HG03432 (cell line): ENCODE measurements at regions not wholly inside any gene's neighbourhood (a gene's known extent, or its start where the extent isn't known, plus 50 kb on each side); places are given as distances from the start of the nearest gene placed in this dataset.

ENCODE experiments used
- ATAC-seq: cut with Tn5 transposase; IDR thresholded peaks from one replicate; pipeline ENCODE4 v1.9.1; 2021; ENCODE audit warnings: mild to moderate bottlenecking, moderate library complexity; ENCODE audit not compliant: unreplicated experiment

DNA sequence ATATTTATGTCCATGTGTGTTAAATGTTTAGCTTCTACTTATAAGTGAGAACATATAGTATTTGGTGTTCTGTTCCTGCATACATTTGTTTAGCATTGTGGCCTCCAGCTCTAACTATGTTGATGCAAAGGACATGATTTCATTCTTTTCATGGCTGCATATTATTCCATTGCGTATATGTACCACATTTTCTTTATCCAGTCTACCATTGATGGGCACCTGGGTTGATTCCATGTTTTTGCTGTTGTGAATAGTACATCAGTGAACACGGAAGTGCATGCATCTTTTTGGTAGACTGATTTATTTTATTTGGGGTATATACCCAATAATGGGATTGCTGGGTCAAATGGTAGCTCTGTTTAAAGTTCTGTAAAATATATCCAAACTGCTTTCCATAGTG, 359.0 kb downstream of the SLCO4C1 start:
- no peak for ATAC-seq

DNA sequence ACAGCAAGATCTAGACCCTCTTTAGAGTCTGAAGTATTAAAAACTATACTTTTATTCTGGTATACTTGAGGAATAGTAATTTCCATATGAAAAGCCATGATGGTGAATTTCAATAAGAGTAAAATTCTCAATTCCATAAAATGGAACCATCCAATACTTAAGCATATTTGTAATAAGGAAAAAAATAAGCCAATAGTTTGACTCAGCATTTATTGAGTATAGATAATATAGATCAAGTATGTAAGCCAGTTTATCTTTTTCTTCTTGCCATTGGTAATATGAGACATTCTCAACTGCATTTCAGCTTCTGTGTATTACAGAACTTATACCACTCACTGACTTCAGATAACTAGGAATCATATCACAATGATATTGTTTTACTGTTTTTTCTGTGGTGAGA, 361.0 kb downstream of the SLCO4C1 start:
- no peak for ATAC-seq

DNA sequence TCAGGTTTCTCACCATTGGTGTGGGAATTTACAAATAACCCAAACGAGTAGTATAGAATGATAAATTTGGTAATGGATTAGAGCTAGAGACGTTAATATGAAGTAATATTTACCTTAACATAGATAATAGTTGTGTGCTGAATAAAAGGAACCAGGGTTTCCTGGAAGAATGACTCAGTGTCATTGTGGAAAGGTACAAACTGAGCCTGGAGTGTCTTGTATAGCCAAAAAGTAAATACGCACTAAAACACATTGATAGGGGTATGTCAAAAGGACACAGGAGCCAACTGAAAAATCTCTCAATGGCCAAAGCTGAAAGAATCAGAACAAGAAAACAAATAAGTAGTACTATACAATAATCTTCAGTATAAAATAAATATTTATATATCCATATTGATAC, 363.5 kb downstream of the SLCO4C1 start:
- ATAC-seq: no peak

DNA sequence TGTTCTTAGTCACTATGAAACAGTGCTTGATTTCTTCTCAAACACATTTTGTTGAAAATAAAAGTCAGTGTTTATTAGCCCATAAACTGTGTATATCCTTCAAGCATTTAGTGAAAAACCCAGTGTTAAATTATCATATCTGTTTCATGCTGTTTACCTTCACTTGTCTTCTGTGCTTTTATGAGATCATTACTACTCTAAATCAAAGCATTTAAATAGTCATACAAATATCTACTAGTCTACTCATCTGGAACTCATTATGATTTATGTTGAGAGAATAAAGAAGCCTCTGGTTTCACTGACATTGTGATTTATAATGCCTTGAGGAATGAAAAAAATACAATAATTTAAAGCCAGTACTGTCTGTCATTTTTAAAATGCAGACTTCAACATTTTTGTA, 366.5 kb downstream of the SLCO4C1 start:
- ATAC-seq: no peak

DNA sequence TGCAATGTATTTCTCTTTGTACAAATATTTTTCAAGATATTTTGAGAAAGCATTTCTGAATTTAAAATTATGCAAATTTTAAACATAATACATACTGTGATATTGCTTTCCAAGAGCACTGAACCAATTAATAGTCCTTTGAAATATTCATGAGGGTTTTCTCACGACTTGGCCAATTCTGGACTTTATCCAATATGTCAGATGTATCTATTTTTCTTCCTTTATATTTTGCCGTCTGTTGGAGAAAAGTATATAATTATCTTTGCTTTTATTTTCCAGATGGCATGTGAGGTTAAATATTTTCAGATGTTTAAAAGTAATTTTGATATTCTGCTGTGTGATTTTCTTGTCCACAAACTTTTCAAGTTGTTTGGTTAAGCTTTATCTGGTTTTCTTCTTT, 378.9 kb downstream of the SLCO4C1 start:
- no peak for ATAC-seq

DNA sequence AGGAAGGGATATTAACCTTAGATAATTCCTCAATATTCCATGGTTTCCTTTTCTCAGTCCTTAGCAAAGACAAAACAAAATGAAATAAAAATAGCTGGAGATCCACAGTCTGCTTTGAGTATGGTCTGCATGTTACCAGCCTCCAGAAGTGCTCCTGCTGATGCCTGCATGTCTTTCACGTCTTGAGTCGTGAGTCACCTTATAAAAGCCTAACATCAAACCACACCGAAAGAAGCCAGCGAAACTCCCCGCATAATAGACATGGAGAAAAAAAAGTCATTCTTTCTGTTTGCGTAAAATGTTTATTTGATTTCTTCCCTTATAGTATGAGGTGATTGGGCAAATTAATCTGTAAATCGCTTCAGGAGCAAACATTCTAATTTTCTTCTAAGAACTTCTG, 380.5 kb downstream of the SLCO4C1 start:
- ATAC-seq: no peak

DNA sequence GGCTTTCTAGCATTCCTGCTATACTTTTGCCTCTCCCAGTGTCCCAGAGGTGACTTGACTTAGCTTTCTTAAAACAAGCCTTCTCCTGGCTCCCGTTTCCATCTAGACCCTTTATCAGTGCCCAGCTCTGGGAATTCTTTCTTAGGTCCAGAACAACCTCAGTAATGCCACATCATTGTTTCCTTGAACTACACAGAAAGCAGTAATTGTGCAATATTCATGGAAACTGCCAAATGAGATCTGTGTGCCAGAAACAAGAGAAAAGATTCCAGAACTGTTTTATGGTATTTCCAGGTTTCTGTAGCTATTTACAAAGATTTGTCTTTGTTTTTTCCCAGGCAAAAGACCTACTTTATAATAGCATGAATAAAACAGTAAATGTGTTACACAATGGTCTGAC, 391.3 kb downstream of the SLCO4C1 start:
- no peak for ATAC-seq

DNA sequence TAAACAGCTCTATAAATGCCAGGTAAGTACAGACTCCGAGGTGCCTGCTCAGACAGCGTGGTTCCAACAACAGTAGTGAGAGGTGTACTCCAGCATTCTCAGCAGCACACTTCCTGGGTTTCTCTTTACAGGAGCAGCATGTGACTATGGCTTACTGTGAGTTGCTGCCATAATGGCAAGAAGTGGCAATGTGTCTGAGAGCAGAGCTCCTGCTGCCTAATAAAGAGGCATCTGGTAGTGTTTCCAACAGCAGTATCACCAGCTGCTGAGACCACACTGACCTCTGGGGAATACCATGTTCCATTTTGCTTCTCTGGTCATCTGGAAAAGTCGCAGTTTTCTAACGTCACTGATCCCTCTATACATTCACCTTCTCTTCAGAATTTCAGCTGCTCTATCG, 398.2 kb downstream of the SLCO4C1 start:
- peak; percentile 66 for ATAC-seq

DNA sequence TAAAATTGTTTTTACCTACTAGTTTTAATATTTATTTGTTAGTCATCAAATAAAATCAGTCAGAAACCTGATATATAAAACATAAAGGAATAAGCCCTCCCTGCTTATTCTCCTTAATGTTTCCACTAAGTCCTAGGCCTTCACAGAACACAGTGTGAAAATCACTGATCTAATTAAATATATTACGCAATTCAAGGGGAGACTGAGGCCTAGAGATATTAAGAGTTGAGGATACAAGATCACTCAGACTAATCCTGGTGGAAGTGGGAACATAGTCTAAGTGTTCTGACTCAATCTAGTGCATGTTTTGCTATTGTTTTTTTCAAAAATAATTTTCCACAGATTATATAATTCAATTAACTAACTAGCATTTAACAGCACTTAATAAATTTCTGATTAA, 401.1 kb downstream of the SLCO4C1 start:
- ATAC-seq: no peak

DNA sequence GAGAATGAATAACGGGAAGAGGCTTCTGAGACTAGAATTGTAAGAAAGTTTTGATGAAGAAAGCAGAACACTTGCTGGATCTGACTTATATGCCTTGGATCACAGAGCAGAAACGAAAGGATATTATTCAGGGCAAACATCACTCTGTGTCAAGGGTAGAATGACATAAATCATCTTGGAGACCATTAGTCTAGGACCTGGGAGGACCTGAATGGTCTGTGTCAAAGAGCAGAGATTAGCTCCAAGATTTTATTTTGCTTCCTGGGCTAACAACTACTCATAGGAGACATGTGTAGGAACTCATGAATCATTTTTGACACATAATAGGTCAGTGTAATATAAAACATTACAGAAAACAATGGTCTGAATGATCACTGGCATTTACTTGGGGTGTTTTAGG, 417.9 kb downstream of the SLCO4C1 start:
- no peak for ATAC-seq

DNA sequence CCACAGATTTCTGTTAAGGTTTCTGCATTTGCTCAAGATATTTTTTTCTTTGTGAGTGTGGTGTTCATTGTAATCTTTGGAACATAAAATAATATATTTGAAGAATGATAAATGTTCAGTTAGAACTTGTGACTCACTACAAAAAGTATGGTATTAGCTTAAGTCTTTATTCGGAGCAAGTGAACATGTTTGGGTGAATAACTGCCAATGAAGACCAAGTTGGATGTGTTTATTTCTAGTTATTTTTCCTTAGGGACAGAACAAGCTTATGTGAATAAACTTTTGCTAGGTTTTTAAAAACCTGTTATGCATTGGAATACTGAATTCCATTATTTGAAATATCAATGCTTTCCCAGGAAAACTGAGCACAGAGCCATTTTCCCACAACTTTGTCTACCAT, 418.6 kb downstream of the SLCO4C1 start:
- no peak for ATAC-seq

DNA sequence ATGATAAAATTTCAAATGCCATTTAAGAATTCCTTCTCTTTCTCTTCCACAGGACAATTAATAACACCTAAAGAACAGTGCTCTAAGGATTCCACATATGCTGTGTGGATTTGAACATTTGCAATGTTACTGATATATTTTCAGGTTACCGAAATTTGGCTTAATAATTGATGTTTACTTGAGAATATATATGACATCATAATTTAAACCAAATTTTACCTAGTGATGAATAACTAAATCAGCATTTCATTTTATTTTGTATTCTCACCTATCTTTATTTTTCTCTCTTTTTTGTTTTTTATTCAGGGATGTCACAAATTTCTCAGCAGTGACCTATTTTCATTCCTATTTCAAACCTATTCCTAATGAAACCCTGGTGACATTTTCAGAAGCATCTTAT, 429.6 kb downstream of the SLCO4C1 start:
- no peak for ATAC-seq

DNA sequence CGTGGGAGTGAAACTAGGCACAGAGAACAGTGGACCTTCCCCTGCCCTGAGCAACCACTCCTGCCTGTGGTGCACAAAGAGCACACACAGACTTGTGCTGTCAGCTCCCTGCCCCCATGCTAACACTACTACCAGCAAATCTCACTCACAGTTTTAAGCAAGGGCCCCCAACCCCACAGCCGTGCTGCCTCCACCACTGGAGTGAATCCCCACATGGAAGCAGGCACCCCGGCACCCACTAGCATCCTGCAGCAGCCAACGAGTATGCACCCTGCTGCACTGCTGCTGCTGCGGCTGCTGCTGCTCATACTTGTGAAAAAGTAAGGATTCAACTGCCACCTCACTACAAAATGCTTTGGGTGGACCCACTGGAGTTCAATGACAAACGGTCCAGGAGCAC, 435.5 kb downstream of the SLCO4C1 start:
- no peak for ATAC-seq

DNA sequence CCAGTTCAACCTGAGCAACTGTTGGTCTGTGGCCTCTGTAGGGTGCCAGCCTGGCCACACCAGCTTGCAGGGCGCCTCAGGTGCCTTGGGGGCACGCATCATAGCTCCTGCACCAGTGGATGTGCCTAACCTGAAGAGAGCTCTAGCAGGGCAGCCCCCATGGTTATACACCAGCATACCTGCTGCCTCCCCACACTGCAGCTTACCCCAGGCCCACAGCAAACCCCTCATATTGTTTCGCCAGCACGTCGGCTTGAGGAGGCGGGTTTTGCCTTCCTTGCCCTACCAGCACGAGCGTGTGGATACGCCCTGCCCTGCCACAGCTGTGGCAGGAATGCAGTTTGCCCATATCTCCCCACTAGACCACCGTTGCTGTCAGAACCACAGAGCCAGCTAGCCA, 435.9 kb downstream of the SLCO4C1 start:
- no peak for ATAC-seq

DNA sequence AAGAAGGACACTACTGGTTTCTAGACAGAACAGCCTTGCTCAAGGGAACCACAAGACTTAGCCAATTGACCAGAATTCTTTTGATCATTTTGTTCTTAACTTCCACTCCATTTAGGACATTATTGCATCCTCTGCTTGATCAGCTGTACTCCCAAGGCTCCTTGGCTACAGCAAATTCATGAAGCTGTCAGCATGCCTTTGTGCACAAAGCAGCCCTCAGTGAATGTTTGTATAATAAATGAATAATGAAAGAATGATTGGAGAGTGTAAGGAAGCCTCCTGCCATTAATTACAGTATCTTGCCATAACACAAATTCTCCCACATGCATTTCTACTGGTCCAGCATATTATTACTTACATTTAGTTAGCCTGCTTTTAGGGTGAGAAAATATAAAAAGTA, 449.6 kb downstream of the SLCO4C1 start:
- ATAC-seq: no peak

DNA sequence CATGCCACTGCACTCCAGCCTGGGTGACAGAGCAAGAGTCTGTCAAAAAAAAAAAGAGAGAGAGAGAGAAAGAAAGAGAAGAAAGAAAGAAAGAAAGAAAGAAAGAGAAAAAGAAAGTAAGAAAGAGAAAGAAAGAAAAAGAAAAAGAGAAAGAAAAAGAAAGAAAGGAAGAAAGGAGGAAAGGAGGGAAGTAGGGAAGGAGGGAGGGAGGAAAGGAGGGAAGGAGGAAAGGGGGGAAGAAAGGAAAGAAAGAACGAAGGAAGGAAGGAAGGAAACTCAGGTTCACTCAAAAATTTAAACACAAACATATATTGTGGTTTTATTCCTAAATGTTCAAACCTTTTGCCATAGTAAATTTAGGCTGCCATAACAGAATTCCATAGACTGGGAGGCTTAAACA, 453.0 kb downstream of the SLCO4C1 start:
- ATAC-seq: no peak

DNA sequence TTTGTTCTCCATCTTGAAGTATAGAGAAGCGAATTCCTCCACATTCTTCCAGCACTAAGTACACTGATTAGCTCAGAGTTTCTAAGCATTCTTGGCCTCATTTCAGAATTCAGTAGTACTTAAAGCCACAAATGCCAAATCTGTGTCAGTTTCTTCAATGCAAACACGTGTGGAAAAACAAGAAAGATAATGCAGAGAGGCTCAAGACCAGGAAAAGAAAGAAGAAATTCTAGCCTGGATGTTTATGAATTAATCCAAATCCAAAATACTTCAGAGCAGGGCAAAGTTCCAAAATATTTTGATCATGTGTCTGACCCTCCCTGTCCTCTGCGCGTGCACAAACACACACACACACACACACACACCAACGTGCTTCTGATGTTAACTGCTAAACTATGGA, 457.6 kb downstream of the SLCO4C1 start:
- ATAC-seq: no peak

DNA sequence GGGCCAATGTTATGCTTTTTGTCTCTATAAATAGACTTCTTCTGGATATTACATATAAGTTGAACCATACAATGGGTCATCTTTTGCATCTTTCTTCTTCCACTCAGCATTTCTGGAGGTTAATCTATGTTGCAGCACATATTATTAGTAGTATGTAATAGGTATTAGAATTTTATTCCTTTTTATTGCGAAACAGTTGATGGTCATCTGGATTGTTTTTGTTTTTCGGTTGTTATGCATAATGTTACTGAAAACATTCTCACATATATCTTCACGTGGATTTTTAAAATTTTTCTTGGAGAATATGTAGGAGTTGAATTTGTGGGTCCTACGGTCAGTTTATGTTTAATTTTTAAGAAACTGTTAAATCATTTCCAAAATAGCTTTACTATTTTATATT, 466.8 kb downstream of the SLCO4C1 start:
- ATAC-seq: no peak

DNA sequence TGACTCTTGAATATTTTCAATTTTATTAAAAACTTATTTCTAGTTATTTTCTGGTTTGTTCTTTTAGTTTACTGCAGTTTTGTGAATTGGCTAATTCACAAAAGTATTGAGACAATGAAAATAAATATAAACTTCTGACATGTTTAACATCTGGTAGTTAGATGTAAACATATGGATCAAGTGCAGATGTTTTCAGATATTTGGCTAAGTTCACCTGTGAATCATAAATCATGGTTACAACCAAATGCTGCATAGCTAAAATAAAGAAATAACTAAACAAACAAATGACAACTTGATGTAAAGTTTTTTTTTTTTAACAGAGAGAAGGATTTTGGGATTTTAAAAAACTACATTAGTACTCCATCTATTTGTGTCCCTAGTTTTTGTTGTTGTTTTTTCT, 484.6 kb downstream of the SLCO4C1 start:
- no peak for ATAC-seq

DNA sequence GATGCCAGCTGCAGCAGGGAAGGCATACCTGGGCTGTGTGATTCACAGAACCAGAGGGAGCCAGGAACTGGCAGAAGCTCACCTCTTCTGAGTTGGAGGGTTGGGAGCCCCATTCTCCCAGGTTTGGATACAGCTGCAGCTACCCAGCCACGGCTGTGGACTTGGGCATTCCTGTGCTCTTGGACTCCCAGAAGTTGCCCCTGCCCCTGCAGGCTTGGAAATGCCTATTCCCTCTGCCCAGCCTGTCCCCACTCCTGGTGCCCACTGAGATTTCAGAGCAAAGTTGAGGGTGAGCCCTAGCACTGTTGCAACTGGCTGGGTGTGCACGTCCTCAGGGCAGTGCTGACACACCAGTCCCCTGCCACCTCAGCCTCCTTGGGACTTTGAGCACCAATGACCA, 489.7 kb downstream of the SLCO4C1 start:
- no peak for ATAC-seq

DNA sequence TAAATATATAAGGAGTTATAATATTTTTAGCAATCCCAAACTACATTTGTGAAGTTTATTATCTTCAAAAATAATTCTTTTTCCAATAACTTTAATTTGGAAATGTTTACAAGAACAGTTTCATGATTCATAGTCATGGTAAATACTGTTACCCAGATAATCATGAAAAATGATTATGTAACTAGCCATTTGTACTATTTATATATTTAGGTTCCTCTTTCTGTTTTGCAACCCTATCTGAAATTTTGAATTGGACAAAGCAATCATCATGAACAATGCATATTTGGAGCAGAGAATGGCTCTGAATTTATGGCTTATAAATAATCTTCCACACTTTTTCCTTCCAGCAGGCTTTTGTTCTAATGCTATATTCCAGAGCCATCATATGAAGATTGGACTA, 499.7 kb downstream of the SLCO4C1 start:
- ATAC-seq: no peak

DNA sequence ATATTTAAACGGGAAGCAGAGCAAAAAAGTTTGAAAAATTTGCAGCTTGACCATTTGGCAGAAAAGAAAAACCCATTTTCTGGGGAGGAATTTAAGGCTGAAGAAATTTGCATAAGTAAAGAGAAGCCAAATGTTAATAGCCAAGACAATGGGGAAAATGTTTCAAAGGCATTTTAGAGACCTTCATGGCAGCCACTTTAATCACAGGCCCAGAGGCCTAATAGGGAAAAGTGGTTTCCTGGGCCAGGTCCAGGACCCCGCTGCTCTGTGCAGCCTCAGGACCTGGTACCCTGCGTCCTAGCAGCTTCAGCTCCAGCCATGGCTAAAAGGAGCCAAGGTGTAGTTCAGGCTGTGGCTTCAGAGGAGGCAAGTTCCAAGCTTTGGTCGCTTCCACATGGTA, 507.3 kb downstream of the SLCO4C1 start:
- ATAC-seq: no peak

DNA sequence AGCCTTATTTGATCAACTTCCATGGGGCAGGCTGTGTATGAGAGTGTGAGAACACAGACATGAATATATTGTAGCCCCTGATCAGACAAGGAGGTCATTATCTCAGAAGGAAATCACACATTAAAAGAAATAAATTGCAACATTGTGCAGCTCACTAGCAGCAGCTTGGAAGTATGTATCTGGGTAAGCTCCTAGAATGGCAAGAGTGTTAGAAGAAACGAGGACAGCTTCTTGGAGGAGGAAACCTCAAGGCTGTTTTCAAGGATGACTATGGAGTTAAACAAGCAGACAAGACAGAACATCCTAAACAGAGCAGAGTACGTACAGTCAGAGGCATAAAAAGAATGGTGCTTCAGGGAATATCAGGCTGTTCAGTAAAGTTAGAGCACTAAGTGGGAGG, 511.0 kb downstream of the SLCO4C1 start:
- no peak for ATAC-seq
